ENCODE measurements at regions not wholly inside any gene's neighbourhood (a gene's known extent, or its start where the extent isn't known, plus 50 kb on each side); places are given as distances from the start of the nearest gene placed in this dataset.
"Not testable (repeated sequence)": the region's sequence is repeated elsewhere in the genome, so short reads cannot be mapped to it uniquely, and the experiment has no call there.

GRCh38 chr2:8133913-8134472, 547.9 kb upstream of the ID2 start:
- DNase-seq (ENCODE audit: low spot score): no peak
- intact Hi-C loops (cut with DNase I): loop anchor here (2.0 kb wide), 1 partner anchor 15 kb away; no protein-coding TSS in a partner anchor

- intact Hi-C loops (cut with DNase I): loop anchor here (2.0 kb wide), 1 partner anchor 16 kb away; no protein-coding TSS in a partner anchor
- DNase-seq (ENCODE audit: low spot score): no peak
These were observed 547.4 kb upstream of the ID2 start for GRCh38 chr2:8134473-8134932.

GRCh38 chr2:8134985-8135682, 546.7 kb upstream of the ID2 start:
- DNase-seq (ENCODE audit: low spot score): no peak
- intact Hi-C loops (cut with DNase I): loop anchor here (2.0 to 5.0 kb wide), 3 partner anchors 16 to 542 kb away; no protein-coding TSS in a partner anchor

GRCh38 chr2:8137801-8138200, 544.1 kb upstream of the ID2 start:
- intact Hi-C loops (cut with DNase I): loop anchor here (5.0 kb wide), 2 partner anchors 84 to 540 kb away; no protein-coding TSS in a partner anchor
- DNase-seq (ENCODE audit: low spot score): no peak

GRCh38 chr2:8138525-8138922, 543.3 kb upstream of the ID2 start:
- intact Hi-C loops (cut with DNase I): loop anchor here (5.0 kb wide), 2 partner anchors 84 to 539 kb away; no protein-coding TSS in a partner anchor
- no peak for DNase-seq (ENCODE audit: low spot score)

- intact Hi-C loops (cut with DNase I): loop anchor here (5.0 kb wide), 2 partner anchors 83 to 538 kb away; no protein-coding TSS in a partner anchor
- no peak for DNase-seq (ENCODE audit: low spot score)
These were observed 542.8 kb upstream of the ID2 start for GRCh38 chr2:8138923-8139667.

- no peak for DNase-seq (ENCODE audit: low spot score)
- intact Hi-C loops (cut with DNase I): loop anchor here (5.0 to 10.0 kb wide), 3 partner anchors 83 to 538 kb away; no protein-coding TSS in a partner anchor
These were observed 542.1 kb upstream of the ID2 start for GRCh38 chr2:8139668-8140200.

- no peak for DNase-seq (ENCODE audit: low spot score)
- intact Hi-C loops (cut with DNase I): loop anchor here (10.0 kb wide), 1 partner anchor 136 kb away; no protein-coding TSS in a partner anchor
These were observed 540.7 kb upstream of the ID2 start for GRCh38 chr2:8141079-8141707.

GRCh38 chr2:8141780-8142179, 540.1 kb upstream of the ID2 start:
- intact Hi-C loops (cut with DNase I): loop anchor here (10.0 kb wide), 1 partner anchor 137 kb away; no protein-coding TSS in a partner anchor
- DNase-seq (ENCODE audit: low spot score): no peak

GRCh38 chr2:8142461-8142860, 539.4 kb upstream of the ID2 start:
- intact Hi-C loops (cut with DNase I): loop anchor here (10.0 kb wide), 1 partner anchor 138 kb away; no protein-coding TSS in a partner anchor
- DNase-seq (ENCODE audit: low spot score): no peak

- intact Hi-C loops (cut with DNase I): loop anchor here (10.0 kb wide), 1 partner anchor 139 kb away; no protein-coding TSS in a partner anchor
These were observed 537.7 kb upstream of the ID2 start for GRCh38 chr2:8144131-8144631.

GRCh38 chr2:8144785-8145184, 537.1 kb upstream of the ID2 start:
- DNase-seq (ENCODE audit: low spot score): no peak
- intact Hi-C loops (cut with DNase I): loop anchor here (10.0 kb wide), 1 partner anchor 140 kb away; no protein-coding TSS in a partner anchor

More at GRCh38 chr2:8144131-8144631, 537.7 kb upstream of the ID2 start:
- DNase-seq (ENCODE audit: low spot score): no peak

- intact Hi-C loops (cut with DNase I): loop anchor here (10.0 kb wide), 1 partner anchor 141 kb away; no protein-coding TSS in a partner anchor
- not testable (repeated sequence) for DNase-seq (ENCODE audit: low spot score)
These were observed 536.5 kb upstream of the ID2 start for GRCh38 chr2:8145375-8145774.

GRCh38 chr2:8146132-8147005, 535.5 kb upstream of the ID2 start:
- intact Hi-C loops (cut with DNase I): loop anchor here (10.0 kb wide), 1 partner anchor 142 kb away; no protein-coding TSS in a partner anchor
- no peak for DNase-seq (ENCODE audit: low spot score)

- intact Hi-C loops (cut with DNase I): loop anchor here (10.0 kb wide), 1 partner anchor 144 kb away; no protein-coding TSS in a partner anchor
These were observed 533.4 kb upstream of the ID2 start for GRCh38 chr2:8148260-8149006.

GRCh38 chr2:8149007-8149405, 532.9 kb upstream of the ID2 start:
- intact Hi-C loops (cut with DNase I): loop anchor here (10.0 kb wide), 1 partner anchor 144 kb away; no protein-coding TSS in a partner anchor
- no peak for DNase-seq (ENCODE audit: low spot score)

More at GRCh38 chr2:8148260-8149006, 533.4 kb upstream of the ID2 start:
- no peak for DNase-seq (ENCODE audit: low spot score)

Measured in cardiac septum (tissue), 1 donor.